ENCODE measurements at regions not wholly inside any gene's neighbourhood (a gene's known extent, or its start where the extent isn't known, plus 50 kb on each side); places are given as distances from the start of the nearest gene placed in this dataset.

- no peaks in the 10 kb centered on the region for H3K27me3 ChIP-seq (ENCODE audit: control insufficient read depth, insufficient read depth, low read length)
- H3K4me1 ChIP-seq (ENCODE audit: control insufficient read depth, insufficient read depth, low read length) = no peaks in the 10 kb centered on the region
- H3K27ac ChIP-seq (ENCODE audit: low read length) = no peak overlapping the region
- no peak overlapping the region for H3K4me3 ChIP-seq (ENCODE audit: low read depth in 2 of 2, low read length in 2 of 2)
- 0 out of 2 replicates have a peak, but pooled peaks cover 3% of the 10 kb centered on the region for H3K9me3 ChIP-seq (ENCODE audit: control insufficient read depth, insufficient read depth, low read depth, low read length)
- DNase-seq (ENCODE audit: low read depth, low spot score) (no peak), ATAC-seq (no peak)
- TF ChIP-seq SIN3A (IDR thresholded peaks at IDR 0.05; ENCODE audit: borderline replicate concordance, insufficient read depth, low read depth, low read length) (no peak), TCF7L2 (IDR thresholded peaks at IDR 0.05; ENCODE audit: low read depth, low read length) (no peak), POLR2AphosphoS5 (IDR thresholded peaks at IDR 0.05; ENCODE audit: low read depth, low read length) (no peak), REST (IDR thresholded peaks at IDR 0.05; ENCODE audit: insufficient read depth in 1 of 2, low read depth in 2 of 2, low read length in 1 of 2) (no peak)
- TF ChIP-seq, protein P1, sequence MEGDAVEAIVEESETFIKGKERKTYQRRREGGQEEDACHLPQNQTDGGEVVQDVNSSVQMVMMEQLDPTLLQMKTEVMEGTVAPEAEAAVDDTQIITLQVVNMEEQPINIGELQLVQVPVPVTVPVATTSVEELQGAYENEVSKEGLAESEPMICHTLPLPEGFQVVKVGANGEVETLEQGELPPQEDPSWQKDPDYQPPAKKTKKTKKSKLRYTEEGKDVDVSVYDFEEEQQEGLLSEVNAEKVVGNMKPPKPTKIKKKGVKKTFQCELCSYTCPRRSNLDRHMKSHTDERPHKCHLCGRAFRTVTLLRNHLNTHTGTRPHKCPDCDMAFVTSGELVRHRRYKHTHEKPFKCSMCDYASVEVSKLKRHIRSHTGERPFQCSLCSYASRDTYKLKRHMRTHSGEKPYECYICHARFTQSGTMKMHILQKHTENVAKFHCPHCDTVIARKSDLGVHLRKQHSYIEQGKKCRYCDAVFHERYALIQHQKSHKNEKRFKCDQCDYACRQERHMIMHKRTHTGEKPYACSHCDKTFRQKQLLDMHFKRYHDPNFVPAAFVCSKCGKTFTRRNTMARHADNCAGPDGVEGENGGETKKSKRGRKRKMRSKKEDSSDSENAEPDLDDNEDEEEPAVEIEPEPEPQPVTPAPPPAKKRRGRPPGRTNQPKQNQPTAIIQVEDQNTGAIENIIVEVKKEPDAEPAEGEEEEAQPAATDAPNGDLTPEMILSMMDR (IDR thresholded peaks at IDR 0.05) = no peak
- H3K36me3 ChIP-seq (ENCODE audit: control insufficient read depth, insufficient read depth, low read length) = no peaks in the 10 kb centered on the region
- intact Hi-C loops (cut with micrococcal nuclease; ENCODE audit: unreplicated experiment) = no loop called here
- ChIA-PET CTCF (no interaction called here), POLR2A (no interaction called here)
- in situ Hi-C loops (cut with HindIII; ENCODE audit: low pct_unique_long_range_greater_than_20kb, low sequenced_read_pairs) = no loop called here
- no TSS peak for BruUV-seq (replicated peaks)
These were observed 135.8 kb upstream of the PRR23C start for GRCh38 chr3:139180489-139180888.

- Histone ChIP-seq H3K4me1 (ENCODE audit: control insufficient read depth, insufficient read depth, low read length) (no peaks in the 10 kb centered on the region; the same call in 1 of the 2 replicates), H3K4me3 (ENCODE audit: low read depth in 2 of 2, low read length in 2 of 2) (no peak overlapping the region), H3K27me3 (ENCODE audit: control insufficient read depth, insufficient read depth, low read length) (no peaks in the 10 kb centered on the region), H3K36me3 (ENCODE audit: control insufficient read depth, insufficient read depth, low read length) (no peaks in the 10 kb centered on the region), H3K9me3 (ENCODE audit: control insufficient read depth, insufficient read depth, low read depth, low read length) (0 out of 2 replicates have a peak, but pooled peaks cover 3% of the 10 kb centered on the region), H3K27ac (ENCODE audit: low read length) (no peak overlapping the region)
- no peak for DNase-seq (ENCODE audit: low read depth, low spot score)
- ChIA-PET CTCF (no interaction called here), POLR2A (no interaction called here)
- BruUV-seq (replicated peaks) = no TSS peak
- no peak for TF ChIP-seq REST (IDR thresholded peaks at IDR 0.05; ENCODE audit: insufficient read depth in 1 of 2, low read depth in 2 of 2, low read length in 1 of 2)
- no peak for TF ChIP-seq TCF7L2 (IDR thresholded peaks at IDR 0.05; ENCODE audit: low read depth, low read length)
- TF ChIP-seq, protein P1 (IDR thresholded peaks at IDR 0.05) = no peak
- no peak for TF ChIP-seq SIN3A (IDR thresholded peaks at IDR 0.05; ENCODE audit: borderline replicate concordance, insufficient read depth, low read depth, low read length)
- TF ChIP-seq POLR2AphosphoS5 (IDR thresholded peaks at IDR 0.05; ENCODE audit: low read depth, low read length) = no peak
- intact Hi-C loops (cut with micrococcal nuclease; ENCODE audit: unreplicated experiment) (no loop called here), in situ Hi-C loops (cut with HindIII; ENCODE audit: low pct_unique_long_range_greater_than_20kb, low sequenced_read_pairs) (no loop called here)
- ATAC-seq = no peak
These were observed 137.5 kb upstream of the PRR23C start for GRCh38 chr3:139182143-139182542.

Measured in Panc1 (cell line).